HL-60 (cell line): ENCODE measurements at regions not wholly inside any gene's neighbourhood (a gene's known extent, or its start where the extent isn't known, plus 50 kb on each side); places are given as distances from the start of the nearest gene placed in this dataset.

Experiments used
- POLR2AphosphoS5 ChIP-seq: IDR thresholded peaks from 2 replicates; pipeline ENCODE4 v1.6.1; 2012; ENCODE audit warnings: low read depth
- TF ChIP-seq, protein P1 (sequence below): IDR thresholded peaks from one replicate; pipeline ENCODE4 v1.5.1; 2011; ENCODE audit warnings: low read length, control low read depth, inconsistent platforms; ENCODE audit not compliant: insufficient read depth

DNA sequence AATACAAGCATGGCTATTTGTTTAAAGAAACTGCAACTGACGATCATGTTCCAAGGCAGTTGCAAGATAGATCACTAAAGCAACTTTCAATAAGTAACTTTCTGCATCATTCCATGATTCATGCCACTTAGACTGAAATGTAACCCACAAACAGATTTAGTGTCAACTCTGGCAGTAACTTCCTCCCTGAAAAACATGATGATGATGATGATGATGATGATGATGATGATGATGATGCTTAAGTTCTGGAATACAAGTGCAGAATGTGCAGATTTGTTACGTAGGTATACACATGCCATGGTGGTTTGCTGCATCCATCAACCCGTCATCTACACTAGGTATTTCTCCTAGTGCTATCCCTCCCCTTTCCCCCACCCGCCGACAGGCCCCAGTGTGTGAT, 754.7 kb downstream of the INHBA start:
- TF ChIP-seq, protein P1, sequence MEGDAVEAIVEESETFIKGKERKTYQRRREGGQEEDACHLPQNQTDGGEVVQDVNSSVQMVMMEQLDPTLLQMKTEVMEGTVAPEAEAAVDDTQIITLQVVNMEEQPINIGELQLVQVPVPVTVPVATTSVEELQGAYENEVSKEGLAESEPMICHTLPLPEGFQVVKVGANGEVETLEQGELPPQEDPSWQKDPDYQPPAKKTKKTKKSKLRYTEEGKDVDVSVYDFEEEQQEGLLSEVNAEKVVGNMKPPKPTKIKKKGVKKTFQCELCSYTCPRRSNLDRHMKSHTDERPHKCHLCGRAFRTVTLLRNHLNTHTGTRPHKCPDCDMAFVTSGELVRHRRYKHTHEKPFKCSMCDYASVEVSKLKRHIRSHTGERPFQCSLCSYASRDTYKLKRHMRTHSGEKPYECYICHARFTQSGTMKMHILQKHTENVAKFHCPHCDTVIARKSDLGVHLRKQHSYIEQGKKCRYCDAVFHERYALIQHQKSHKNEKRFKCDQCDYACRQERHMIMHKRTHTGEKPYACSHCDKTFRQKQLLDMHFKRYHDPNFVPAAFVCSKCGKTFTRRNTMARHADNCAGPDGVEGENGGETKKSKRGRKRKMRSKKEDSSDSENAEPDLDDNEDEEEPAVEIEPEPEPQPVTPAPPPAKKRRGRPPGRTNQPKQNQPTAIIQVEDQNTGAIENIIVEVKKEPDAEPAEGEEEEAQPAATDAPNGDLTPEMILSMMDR, result no peak
- TF ChIP-seq POLR2AphosphoS5, result no peak
